ENCODE measurements at regions not wholly inside any gene's neighbourhood (a gene's known extent, or its start where the extent isn't known, plus 50 kb on each side); places are given as distances from the start of the nearest gene placed in this dataset.

DNA sequence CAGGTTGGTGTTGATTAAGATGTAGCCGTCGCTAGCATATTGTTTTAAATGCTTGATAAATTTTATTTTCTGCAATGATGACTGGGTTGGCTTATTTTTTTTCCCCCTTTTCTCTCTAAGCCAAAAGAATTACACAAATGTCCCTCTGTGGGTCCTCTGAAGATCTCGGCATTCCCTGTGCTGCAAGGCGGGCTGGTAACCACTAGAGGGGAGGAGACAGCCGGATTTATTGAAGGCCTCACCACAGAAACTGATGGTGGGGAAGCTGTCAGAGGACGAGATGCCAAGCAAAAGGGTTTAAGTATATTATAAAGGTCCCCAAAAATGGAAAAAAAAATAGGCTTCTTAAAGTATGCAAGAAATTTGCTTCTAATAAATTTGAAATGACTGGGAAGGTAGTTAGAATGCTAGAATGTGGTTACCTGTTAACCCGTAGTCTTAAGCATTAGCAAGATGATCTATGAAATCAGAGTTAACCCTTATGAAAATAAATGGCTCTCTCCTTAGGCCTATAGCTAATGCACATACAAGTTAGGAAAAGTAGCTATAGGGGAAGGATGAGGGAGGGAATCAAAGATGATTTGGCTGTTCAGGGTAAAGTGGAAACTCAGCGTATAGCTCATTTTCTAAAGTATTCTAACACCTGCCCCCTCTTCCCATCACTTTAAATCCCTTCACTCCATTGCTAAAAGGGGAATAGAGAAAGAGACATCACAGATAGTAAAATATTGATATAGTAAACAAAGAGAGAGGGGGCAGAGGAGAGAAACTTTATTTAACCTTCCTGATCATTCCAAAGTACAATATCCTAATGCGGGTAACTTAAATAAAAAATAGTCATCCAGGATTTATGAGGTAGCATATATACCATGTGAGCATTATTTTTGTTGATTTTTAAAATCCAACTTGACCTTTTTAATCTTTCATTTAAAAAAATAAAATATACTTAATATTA is 894.5 kb upstream of the POU3F3 start:
- peak; percentile 68 for DNase-seq (ENCODE audit: low spot score)

DNA sequence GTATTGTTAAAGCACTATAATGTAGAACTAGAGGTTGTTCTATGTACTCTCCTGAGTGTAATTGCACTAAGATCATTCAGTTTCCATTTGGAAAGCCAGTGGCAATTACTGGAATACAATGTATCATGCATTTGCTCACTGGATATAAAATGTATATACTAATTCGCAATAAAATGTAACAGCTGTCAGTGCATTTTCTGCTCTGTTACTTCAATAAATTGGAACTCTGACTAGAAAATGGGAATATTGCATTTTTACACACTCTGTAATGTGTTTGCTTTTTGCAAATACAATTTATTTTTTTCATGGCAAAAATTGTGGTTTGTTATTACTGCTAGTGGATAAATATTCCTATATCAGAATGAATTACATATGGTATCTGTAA is 893.8 kb upstream of the POU3F3 start:
- DNase-seq (ENCODE audit: low spot score) = no peak

- no peak for DNase-seq (ENCODE audit: low spot score)
Observed at GRCh38 chr2:103960951-103961350, 893.0 kb upstream of the POU3F3 start.

GRCh38 chr2:103961862-103962261 is 892.1 kb upstream of the POU3F3 start:
- no peak for DNase-seq (ENCODE audit: low spot score)

DNA sequence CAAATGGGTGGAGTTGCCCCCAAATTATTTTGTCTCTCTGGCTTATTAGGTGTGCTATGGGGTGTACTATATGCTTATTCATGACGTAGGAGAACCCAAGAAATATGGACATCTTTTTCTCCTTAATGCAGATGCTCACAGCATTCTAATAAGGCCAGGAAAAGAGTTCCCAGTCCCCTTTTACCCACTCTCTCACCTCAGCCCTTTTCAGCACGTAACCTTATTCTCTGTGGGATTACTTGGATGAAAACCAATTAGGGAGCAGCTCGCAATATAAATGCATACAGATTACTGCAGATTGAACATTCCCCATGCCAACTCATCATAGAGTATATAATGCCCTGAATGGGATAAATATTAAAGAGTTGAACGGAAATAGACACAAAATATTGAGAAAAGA is 891.2 kb upstream of the POU3F3 start:
- no peak for DNase-seq (ENCODE audit: low spot score)

DNA sequence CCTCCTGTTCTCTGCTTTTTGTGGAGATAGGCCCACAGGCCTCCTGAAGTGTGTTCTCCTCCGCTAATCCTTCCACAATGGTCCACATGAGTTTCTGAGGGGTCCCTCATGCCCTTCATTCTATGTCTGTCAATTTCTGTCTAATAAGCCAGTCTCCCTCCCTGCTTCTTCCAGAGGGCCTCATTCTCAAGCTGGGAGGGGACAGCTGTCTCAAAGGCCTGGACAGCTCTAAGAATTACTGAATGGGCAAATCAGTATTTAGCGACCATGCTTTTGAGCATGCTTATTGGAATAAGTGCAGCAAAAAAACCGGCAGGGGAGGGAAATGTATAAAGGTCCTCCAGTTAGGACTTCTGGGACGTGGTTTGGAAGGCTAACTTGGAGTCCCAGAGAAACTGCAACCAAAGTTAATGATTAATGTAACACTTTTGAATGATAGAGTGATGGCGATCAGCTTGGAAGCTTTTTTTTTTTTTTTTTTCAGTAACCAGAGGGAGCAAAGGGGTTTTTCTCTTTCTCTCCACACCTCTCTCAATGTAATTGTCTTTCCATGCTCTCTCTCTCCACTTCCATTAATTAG is 890.7 kb upstream of the POU3F3 start:
- DNase-seq (ENCODE audit: low spot score) = no peak

DNA sequence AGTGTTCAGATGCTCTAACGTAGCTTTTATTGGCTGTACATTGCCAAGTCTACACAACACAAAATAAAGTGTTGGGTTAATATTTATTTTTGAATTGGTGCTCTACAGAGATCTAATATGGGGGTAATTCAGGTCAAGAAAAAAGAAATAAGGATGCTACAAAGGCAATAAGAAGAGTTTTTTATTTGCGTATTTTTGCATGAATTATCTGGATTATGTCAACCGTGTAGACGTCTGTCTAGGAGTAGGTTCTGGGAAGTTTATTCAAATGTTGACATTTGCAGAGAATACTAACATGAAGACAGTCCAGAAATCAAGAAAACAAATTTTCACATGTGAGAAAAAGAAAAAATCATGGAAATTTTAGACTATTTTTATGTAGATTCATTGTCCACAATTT is 876.7 kb upstream of the POU3F3 start:
- DNase-seq (ENCODE audit: low spot score) = no peak

- DNase-seq (ENCODE audit: low spot score) = no peak
Observed at GRCh38 chr2:103977668-103978067, 876.2 kb upstream of the POU3F3 start.

- no peak for DNase-seq (ENCODE audit: low spot score)
Observed at GRCh38 chr2:103980401-103980800, 873.5 kb upstream of the POU3F3 start.

GRCh38 chr2:103982691-103983090 is 871.2 kb upstream of the POU3F3 start:
- DNase-seq (ENCODE audit: low spot score) = no peak

- no peak for DNase-seq (ENCODE audit: low spot score)
Observed at GRCh38 chr2:103986001-103986400, 867.9 kb upstream of the POU3F3 start.

GRCh38 chr2:103991591-103991990 is 862.3 kb upstream of the POU3F3 start:
- DNase-seq (ENCODE audit: low spot score) = no peak

- no peak for DNase-seq (ENCODE audit: low spot score)
Observed at GRCh38 chr2:104004821-104005220, 849.1 kb upstream of the POU3F3 start.

DNA sequence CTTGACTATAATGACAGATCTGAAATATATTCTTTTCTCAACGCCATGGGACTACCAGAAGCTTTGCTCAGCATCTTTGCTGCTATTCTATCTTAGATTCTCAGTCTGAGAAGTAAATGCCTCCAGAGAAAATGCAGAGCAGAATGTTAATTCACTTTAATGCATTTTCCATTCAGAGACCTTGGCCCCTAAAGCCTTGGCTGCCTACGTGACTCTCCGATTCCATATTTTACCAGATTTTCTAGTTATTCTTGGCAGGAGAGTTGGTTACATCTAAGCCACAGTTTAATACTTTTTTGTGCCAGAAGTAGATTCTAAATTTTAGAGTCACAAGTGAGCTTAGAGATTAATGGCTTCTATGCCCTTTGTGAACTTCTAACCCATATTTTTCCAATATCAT is 837.1 kb upstream of the POU3F3 start:
- no peak for DNase-seq (ENCODE audit: low spot score)

DNA sequence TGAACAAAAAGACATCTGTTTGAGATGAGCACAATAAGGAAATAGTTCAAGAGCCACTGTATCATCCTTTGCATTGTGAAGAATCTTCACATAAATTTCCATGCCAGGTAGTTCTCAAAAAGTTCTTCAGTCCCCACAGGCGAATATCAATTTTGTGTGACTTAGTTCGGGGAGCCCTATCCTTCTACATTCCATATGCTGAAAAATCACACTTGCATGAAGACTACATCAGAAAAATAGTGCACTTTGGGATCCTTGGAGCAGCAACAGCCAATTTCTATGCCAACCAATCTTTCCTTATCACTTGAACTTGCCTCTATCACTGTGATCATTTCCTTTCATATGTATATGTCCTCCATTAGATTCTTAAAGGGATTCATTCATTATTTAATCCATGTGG is 830.6 kb upstream of the POU3F3 start:
- DNase-seq (ENCODE audit: low spot score) = no peak

DNA sequence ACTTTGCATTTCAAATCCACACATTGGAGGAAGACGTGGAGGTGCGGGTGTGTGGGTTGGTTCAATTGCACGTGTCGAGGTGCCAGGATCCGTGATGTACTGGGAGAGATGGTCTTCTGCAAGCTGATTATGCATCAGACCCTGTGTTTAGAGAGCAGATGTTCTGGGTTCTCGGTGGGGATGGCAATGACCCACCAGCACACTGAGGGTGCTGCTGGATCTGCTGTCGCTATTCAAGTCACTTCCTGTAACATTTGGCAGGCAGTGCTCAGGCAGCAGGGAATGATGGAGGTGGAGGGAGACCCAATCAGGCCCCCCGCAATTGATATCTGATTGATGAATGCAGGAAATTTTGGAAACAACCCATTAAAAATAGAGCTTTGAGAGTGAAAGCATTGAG is 830.1 kb upstream of the POU3F3 start:
- no peak for DNase-seq (ENCODE audit: low spot score)

GRCh38 chr2:104025295-104025694 is 828.6 kb upstream of the POU3F3 start:
- no peak for DNase-seq (ENCODE audit: low spot score)

DNA sequence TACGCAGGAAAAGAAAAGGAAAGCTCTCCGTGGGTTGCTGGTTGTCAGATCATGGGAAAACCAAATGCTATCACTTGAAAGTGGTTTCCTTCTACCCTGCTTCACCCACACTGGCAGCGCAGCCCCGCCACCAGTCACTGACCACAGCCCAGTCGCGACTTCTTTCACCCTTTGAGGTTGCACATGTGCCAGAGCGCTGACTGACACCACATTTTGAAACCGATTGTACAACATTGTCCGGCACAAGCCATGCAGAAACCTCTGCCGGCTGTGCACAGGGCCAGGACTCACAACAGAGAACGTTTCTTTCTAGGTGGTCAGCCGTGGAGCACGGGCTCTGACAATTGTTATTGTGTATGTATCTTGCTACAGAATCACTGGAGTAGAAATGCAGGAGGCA is 827.2 kb upstream of the POU3F3 start:
- DNase-seq (ENCODE audit: low spot score) = no peak

DNA sequence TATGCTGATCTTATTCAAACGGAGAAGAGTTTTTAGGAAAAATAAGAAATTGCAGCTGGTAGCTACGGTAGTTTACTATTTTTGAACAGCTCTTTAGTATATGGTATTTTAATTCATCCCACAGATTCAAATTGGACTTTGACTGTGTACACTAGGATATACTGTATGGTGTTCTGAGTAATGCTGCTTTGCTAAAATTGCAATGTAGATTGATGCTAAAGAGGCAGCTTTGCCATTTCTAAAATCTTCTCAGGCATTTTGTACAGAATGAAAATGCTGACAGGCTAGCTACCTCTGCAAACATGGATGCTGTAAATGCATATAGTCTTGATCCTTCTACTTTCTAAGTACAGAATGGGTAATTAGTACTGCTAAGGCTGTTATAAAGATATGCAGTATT is 826.6 kb upstream of the POU3F3 start:
- DNase-seq (ENCODE audit: low spot score) = no peak

- DNase-seq (ENCODE audit: low spot score) = no peak
Observed at GRCh38 chr2:104028061-104028460, 825.9 kb upstream of the POU3F3 start.

GRCh38 chr2:104033399-104033798 is 820.5 kb upstream of the POU3F3 start:
- DNase-seq (ENCODE audit: low spot score) = no peak

DNA sequence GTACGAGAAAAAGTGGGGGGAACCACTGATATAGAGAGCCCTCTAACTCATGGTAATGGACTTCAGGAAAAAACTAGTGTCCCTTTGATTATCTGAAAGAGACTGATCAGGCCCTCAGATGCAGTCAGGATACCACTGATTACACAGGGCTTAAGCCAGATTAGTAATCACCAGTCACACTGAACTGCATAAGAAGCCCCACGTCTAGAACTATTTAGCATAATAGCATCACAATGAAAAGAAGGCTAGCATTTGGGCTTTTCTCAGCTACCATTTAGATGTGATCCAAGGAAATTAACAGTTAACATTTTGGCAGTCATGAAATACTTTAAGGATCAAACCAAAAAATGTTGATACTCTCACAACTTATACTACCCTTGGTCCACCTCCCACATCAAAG is 813.1 kb upstream of the POU3F3 start:
- no peak for DNase-seq (ENCODE audit: low spot score)

- no peak for DNase-seq (ENCODE audit: low spot score)
Observed at GRCh38 chr2:104041351-104041750, 812.6 kb upstream of the POU3F3 start.

GRCh38 chr2:104043864-104044263 is 810.1 kb upstream of the POU3F3 start:
- no peak for DNase-seq (ENCODE audit: low spot score)
